ENCODE measurements at regions not wholly inside any gene's neighbourhood (a gene's known extent, or its start where the extent isn't known, plus 50 kb on each side); places are given as distances from the start of the nearest gene placed in this dataset.
"Not testable (repeated sequence)": the region's sequence is repeated elsewhere in the genome, so short reads cannot be mapped to it uniquely, and the experiment has no call there.

DNA sequence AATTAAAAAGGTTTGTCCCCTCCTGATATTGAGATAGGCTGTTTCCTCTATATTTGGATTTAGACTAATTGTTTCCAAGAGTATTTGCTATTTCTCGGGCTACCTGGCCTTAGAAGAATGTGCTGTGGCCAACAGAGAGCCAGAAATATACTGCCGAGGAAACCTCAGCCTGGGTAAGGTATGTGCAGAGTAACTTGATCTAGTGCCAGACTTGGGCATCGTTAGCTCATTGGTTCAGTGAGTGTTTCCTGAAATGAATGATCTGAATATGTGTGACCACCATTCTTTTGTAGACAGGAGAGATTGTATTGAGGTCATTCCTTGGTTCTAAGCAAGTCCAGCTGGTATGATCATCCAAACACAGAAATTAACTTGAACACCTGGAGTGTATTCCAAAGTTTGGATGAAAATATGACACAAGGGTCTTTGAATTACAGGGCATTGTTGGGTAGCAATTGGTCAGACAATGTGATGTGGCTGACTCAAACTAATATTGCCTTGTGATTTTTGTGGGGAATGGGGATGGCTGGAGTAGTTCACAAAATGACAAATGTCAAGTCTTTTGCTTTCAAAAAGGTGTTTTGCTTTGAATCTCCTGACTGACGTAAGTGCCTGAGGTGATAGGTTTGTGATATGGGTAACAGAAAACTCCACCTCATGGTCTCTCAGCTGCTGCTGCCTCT, 100.2 kb upstream of the CXCL13 start:
- DNase-seq (ENCODE audit: low read depth in 2 of 2): no peak

DNA sequence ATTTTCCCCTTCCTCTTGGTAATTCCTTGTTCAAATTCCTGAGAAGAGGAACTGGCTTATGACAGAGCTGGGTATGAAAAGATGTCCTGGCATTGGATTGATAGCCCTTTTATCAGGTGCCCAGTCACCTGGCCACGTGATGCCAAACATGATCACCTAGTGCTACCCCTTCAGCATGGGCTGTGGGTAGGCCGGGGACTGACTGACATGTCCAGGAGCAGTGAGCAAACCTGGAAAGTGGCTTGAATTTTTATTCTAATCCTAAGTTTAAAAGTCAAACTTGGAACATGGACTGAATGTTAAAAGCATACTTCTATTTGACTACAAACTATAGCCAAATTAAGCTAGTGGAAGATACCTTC, 99.7 kb upstream of the CXCL13 start:
- DNase-seq (ENCODE audit: low read depth in 2 of 2): no peak

DNA sequence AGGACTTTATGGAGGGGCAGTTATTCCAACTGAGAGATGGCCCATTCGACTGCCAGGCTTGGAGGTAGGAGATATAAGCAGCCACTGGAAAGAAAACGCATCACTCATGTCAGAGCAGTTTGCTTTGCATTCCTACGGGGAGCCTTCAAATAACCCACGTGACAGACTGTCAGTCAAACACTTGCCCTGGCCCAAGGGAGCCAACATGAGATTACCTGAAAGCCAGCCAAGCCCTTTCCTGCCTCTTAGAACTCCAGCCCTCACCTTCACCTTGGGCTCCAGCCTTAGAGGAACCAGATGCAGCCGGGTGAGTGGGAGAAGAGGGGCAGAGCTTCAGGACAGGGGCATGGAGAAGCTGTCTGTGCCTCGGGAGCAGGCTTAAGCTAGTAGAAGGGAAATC, 95.3 kb upstream of the CXCL13 start:
- no peak for DNase-seq (ENCODE audit: low read depth in 2 of 2)

DNA sequence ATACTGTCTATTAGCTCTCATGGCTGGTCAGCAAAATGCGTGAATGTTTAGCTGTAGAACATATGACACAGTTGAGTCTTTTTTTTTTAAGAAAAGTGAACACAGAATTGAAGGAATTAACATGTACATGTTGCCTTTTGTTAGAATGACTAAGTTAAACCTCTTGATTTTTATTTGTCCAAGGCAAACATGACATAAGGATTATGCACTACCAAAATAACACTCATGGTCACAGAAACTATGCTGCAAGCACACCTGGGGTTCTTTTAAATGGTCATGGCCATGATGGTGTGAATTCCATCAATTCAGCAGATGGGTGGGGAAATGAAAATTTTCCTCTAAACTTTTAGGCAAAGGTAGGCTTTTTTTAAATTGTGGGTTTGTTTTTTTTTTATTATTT, 80.1 kb upstream of the CXCL13 start:
- DNase-seq (ENCODE audit: low read depth in 2 of 2): no peak

DNA sequence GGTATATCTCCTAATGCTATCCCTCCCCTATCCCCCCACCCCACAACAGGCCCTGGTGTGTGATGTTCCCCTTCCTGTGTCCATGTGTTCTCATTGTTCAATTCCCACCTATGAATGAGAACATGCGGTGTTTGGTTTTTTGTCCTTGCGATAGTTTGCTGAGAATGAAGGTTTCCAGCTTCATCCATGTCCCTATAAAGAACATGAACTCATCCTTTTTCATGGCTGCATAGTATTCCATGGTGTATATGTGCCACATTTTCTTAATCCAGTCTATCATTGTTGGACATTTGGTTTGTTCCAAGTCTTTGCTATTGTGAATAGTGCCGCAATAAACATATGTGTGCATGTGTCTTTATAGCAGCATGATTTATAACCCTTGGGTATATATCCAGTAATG, 77.7 kb upstream of the CXCL13 start:
- DNase-seq (ENCODE audit: low read depth in 2 of 2): not testable (repeated sequence)

DNA sequence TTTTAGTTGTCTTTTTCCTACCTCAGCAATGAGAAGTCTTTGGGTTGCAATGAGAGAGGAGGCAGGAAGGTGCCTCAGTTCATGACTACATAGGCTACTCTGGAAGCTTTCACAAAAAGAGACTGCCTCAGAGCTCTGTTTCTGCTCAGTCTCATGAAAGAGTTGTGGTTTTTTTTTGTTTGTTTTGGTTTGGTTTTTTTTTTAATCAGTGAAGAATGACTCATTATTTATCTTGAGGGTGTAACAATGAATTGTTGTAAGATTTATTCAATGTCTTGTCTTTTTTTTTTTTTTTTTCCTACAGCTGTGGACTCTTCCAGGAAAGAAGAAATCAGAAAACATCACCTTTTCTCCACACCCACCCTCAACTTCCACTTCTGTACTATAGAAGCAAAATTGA, 67.5 kb upstream of the CXCL13 start:
- DNase-seq (ENCODE audit: low read depth in 2 of 2): peak in 1 of 2 donors; percentile 2

DNA sequence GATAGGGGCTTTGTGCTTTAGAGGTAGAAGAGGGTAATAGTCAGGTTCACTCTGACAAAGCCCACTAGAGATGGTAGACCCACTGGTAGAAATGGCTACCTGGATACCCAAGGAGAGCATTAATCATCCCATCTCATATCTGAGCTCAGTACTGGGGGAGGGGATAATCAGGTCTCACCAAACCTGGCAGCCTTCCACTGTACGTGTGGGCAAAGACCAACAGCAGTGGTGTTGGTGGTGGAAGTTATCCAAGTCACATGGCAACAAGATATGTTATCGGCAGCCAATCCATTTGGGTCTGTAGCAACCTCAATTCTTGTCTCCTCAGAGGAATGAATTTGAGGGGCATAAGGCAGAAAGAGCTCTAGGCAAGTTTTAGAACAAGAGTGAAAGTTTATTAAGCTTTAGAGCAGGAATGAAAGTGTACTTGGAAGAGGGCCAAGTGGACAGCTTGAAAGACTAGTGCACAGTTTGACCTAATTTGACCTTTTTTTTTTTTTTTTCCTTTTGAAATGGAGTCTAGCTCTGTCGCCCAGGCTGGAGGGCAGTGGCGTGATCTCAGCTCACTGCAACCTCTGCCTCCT, 67.0 kb upstream of the CXCL13 start:
- peak in 1 of 2 donors; percentile 7 for DNase-seq (ENCODE audit: low read depth in 2 of 2)
